ENCODE measurements at regions not wholly inside any gene's neighbourhood (a gene's known extent, or its start where the extent isn't known, plus 50 kb on each side); places are given as distances from the start of the nearest gene placed in this dataset.
"Not testable (repeated sequence)": the region's sequence is repeated elsewhere in the genome, so short reads cannot be mapped to it uniquely, and the experiment has no call there.

DNA sequence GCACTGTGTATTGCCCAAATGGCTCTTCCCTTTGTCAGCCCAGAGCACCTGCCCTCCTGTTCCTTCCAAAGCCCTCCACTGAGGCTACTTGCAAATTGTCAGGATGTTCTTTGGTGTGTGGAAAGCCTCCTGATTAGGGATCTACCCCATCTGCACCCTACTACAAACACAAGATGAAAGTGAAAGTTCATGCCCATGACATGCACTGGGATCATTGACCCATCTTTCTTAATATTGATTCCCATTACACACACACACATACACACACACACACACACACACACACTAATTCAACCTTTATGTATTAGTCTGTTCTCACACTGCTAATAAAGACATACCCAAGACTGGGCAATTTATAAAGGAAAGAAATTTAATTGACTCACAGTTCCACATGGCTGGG, 213.7 kb upstream of the IGFBP3 start:
- DNase-seq (ENCODE audit: low read depth), result no peak

- DNase-seq (ENCODE audit: low read depth), result no peak
Observed at GRCh38 chr7:46134385-46134784, 213.3 kb upstream of the IGFBP3 start.

DNA sequence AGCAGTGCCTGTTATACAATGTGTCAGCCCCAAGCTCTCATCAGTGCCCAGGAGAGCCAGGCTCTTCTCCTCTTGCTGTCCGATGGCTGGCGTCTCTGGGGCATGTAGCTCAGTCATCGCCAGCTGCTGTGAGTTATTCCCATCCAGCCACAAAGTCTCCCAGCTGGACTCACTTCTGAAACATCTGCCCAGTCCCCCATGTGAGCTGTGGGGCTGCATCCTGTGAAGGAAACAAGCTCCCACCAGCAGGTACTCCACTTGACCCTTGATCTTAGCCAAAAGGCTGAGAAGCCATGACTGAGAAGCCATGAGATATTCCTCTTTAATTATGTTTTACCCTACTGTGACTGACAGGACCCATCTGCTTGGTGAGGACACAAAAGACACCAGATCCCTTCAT, 212.7 kb upstream of the IGFBP3 start:
- no peak for DNase-seq (ENCODE audit: low read depth)

- DNase-seq (ENCODE audit: low read depth), result no peak
Observed at GRCh38 chr7:46133072-46133471, 212.0 kb upstream of the IGFBP3 start.

DNA sequence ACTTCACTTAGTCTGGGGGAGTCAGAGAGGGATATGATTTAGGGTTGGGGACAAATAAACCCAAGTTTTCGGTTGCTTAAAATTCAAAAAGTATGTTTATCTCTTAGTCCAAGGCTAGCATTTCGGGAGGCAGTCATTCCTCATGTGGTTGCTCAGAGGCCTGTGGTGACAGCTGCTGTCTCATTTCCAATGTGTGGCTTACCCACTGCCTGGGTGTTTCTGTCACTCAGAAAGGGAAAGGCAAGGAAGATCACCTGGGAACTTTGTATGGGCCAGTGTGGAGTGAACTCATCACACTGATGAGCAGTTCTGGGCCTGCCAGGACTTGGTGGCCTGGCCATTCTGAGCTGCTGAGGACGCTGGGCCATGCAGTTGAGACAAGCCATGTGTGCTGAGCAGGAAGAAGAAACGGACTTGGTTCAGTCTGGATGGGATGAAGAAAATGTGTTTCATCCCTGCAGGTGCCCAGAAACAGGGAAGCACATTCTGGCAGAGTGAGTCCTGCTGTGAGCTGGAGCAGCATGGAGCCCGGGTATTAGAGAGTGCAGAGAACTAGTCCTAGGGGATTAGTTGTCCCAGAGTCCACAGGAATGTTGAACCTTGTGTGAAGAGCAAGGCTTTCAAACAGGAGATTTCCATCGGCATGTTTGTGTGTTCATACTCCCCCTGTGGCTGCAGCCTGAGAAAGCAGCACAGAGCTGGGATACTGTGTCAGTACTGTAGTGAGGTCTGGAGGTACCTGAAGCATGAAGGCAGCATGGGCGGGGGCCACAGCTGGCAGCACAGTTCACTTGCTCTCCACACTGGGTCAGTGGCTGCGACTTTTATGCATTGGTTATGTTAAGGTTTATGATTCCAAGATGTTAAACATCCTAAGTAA, 211.1 kb upstream of the IGFBP3 start:
- DNase-seq (ENCODE audit: low read depth), result no peak

GRCh38 chr7:46129831-46130230, 208.8 kb upstream of the IGFBP3 start:
- no peak for DNase-seq (ENCODE audit: low read depth)

- DNase-seq (ENCODE audit: low read depth), result no peak
Observed at GRCh38 chr7:46127814-46128213, 206.7 kb upstream of the IGFBP3 start.

- DNase-seq (ENCODE audit: low read depth), result no peak
Observed at GRCh38 chr7:46126675-46127300, 205.7 kb upstream of the IGFBP3 start.

- DNase-seq (ENCODE audit: low read depth), result no peak
Observed at GRCh38 chr7:46123756-46124343, 202.8 kb upstream of the IGFBP3 start.

DNA sequence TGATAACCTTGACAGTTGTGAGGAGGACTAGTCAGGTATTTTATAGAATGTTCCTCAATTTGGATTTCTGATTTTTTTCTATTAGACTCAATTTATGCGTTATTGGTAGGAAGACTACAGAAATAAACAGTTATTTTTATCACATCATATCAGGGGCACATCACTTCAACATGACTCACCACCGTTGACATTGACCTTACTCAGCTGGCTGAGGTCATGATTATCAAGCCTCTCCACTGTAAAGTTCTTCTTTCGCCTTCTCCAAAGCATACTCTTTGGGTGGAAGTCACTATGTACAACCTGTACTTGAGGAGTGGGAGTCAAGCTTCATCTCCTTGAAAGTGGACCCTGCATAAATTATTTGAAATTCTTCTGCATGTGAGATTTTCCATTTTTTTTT, 194.3 kb upstream of the IGFBP3 start:
- no peak for DNase-seq (ENCODE audit: low read depth)

- no peak for DNase-seq (ENCODE audit: low read depth)
Observed at GRCh38 chr7:46109437-46109836, 188.4 kb upstream of the IGFBP3 start.

- DNase-seq (ENCODE audit: low read depth), result no peak
Observed at GRCh38 chr7:46108272-46108671, 187.2 kb upstream of the IGFBP3 start.

DNA sequence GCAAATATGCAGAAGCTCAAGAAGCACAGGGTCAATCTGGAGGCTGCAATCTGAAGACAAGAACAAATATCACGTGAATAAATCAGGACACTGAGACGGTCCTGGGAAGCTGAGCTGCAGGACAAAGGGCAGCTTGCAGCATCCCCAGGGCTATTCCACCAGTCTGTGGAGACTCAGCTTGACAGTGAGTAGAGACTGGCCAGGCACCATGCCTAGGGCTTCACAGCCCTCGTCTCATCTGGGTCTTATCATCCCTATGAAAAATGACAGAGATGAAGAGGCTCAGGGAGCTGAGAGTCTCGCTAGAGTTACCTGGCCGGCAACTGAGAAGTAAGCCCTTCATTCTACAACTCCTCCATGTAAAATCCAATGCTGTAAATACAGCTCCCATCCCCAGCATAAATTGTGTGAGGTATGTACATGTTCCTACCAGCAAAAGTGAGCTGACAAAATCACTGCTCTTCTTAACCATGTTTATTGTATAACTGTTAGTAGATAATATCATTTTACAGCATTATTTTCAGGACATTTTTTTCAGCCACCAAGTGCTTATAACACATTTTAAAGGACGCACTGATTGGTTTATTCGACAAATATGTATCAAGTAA, 186.6 kb upstream of the IGFBP3 start:
- no peak for DNase-seq (ENCODE audit: low read depth)

DNA sequence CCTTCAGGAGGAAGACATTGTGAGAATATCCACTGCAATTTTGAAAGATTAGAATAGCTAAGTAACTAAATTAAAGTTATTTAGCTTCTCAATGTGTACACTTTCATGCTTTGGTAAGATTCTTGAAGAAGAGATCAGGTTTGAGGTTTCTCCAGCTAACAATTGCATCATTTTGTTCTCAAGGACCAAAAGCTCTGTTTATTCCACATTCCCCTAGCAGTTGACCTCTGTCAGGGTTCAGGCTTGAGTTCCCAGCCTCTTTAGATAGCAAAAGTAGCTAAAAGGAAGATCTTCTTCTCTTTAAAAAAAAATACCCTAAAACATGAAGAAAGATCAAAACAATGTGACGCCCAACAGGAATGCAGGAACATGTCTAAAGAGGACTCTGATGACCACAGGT, 179.4 kb upstream of the IGFBP3 start:
- DNase-seq (ENCODE audit: low read depth), result no peak

DNA sequence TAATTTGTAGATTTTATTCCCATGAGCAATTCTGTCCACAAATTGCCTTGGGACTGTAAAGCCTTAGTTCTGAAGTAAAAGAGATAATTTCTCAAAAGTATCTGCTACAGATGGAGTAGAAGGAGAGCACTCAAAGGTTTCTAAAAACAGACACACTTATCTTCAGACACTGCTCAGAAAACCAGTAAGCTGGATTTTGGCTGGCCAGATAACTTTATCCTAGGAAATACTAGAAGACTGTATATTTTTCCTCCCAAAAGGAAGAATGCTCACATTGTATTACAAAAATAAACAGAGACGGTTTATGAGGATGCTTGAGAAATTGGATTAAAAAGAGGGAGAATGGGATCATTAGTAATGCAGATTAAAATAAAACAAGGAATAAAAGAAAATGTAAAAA, 178.0 kb upstream of the IGFBP3 start:
- no peak for DNase-seq (ENCODE audit: low read depth)

GRCh38 chr7:46091071-46091470, 170.0 kb upstream of the IGFBP3 start:
- no peak for DNase-seq (ENCODE audit: low read depth)

DNA sequence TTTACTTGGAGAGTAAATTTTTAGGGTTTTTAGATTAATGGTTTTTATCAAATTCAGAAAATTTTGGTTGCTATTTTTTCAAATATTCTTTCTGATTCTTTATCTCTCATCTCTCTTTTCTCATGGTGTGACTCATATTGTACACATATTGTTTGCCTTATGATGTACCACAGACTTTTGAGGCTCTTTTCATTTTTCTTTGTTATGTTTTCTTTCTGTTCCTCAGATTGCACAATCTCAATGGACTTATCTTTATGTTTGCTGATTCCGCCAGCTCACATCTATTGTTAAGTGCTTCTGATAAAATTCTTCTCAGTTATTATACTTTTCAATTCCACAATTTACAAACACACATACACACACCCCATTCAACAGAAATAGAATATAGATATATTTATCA, 168.2 kb upstream of the IGFBP3 start:
- no peak for DNase-seq (ENCODE audit: low read depth)

- not testable (repeated sequence) for DNase-seq (ENCODE audit: low read depth)
Observed at GRCh38 chr7:46088486-46088885, 167.4 kb upstream of the IGFBP3 start.

- DNase-seq (ENCODE audit: low read depth), result no peak
Observed at GRCh38 chr7:46080595-46081159, 159.6 kb upstream of the IGFBP3 start.

DNA sequence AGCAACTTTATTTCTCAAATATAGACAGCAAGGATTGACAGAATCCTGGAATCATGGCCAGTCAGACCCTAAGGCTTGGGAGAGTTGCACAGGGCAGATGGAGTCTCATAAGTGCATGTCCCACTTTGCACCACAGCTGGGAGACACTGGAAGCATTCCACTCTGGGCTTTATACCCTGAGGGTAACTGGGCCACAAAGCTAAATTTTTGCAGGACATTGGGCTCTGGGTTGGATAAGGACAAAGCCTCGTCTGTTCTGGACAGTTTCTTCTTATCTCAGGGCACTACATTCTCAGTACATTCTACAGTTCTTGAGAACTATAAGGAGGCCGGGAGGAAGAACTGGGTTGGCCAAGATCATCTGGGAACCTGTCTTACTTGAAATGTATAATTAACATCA, 158.3 kb upstream of the IGFBP3 start:
- DNase-seq (ENCODE audit: low read depth), result no peak

GRCh38 chr7:46076527-46076926, 155.5 kb upstream of the IGFBP3 start:
- no peak for DNase-seq (ENCODE audit: low read depth)

GRCh38 chr7:46072722-46073121, 151.7 kb upstream of the IGFBP3 start:
- DNase-seq (ENCODE audit: low read depth), result no peak

DNA sequence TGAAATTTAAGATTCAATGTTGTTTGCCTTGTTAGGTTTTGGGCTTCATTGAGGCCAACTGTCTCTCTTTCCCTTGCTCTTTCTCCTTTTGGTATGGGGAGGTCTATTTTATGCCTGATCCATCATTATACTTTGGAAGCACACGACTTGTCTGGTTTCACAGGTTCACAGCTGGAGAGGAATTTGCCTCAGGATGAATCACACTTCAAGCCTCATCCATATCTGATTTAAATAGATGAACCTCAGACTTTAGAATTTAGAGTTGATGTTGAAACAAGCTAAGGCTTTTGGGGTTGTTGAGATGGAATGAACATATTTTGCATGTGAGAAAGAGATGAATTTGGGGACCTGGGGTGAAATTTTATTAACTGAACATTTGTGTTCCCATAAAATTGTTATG, 150.5 kb upstream of the IGFBP3 start:
- DNase-seq (ENCODE audit: low read depth), result no peak
